ENCODE measurements at regions not wholly inside any gene's neighbourhood (a gene's known extent, or its start where the extent isn't known, plus 50 kb on each side); places are given as distances from the start of the nearest gene placed in this dataset.

- TF ChIP-seq CTCF (IDR thresholded peaks at IDR 0.05) (no peak), POLR2A (IDR thresholded peaks at IDR 0.05) (no peak)
Measured at GRCh38 chr7:46532571-46532970, 611.5 kb upstream of the IGFBP3 start.
